GM12874 (cell line): ENCODE measurements at regions not wholly inside any gene's neighbourhood (a gene's known extent, or its start where the extent isn't known, plus 50 kb on each side); places are given as distances from the start of the nearest gene placed in this dataset.

Experiments
- CTCF ChIP-seq: IDR thresholded peaks from 2 replicates; pipeline ENCODE4 v1.5.1; 2011; ENCODE audit warnings: low read depth, mild to moderate bottlenecking, control low read depth, low read length, moderate library complexity; ENCODE audit not compliant: insufficient read depth

- no peak for TF ChIP-seq CTCF
Observed at GRCh38 chr2:66228128-66228547, 206.8 kb upstream of the MEIS1 start.

- TF ChIP-seq CTCF: no peak
Observed at GRCh38 chr2:66217039-66217585, 217.8 kb upstream of the MEIS1 start.

- TF ChIP-seq CTCF: no peak
Observed at GRCh38 chr2:66212749-66213148, 222.2 kb upstream of the MEIS1 start.

- TF ChIP-seq CTCF: no peak
Observed at GRCh38 chr2:66202586-66202985, 232.3 kb upstream of the MEIS1 start.

GRCh38 chr2:66201242-66201641 lies 233.7 kb upstream of the MEIS1 start:
- no peak for TF ChIP-seq CTCF

GRCh38 chr2:66198873-66199272 lies 236.1 kb upstream of the MEIS1 start:
- no peak for TF ChIP-seq CTCF

GRCh38 chr2:66192888-66193287 lies 242.0 kb upstream of the MEIS1 start:
- TF ChIP-seq CTCF: no peak
